GM12873 (cell line): ENCODE measurements at regions not wholly inside any gene's neighbourhood (a gene's known extent, or its start where the extent isn't known, plus 50 kb on each side); places are given as distances from the start of the nearest gene placed in this dataset.

Experiments
- CTCF ChIP-seq: IDR thresholded peaks from 2 replicates; pipeline ENCODE4 v1.5.1; 2012; ENCODE audit warnings: low read depth, mild to moderate bottlenecking, moderate library complexity, low read length, control low read depth; ENCODE audit not compliant: insufficient read depth; ENCODE audit errors: missing control alignments

GRCh38 chrX:39220952-39221351 is 419.7 kb downstream of the MID1IP1 start:
- no peak for TF ChIP-seq CTCF

DNA sequence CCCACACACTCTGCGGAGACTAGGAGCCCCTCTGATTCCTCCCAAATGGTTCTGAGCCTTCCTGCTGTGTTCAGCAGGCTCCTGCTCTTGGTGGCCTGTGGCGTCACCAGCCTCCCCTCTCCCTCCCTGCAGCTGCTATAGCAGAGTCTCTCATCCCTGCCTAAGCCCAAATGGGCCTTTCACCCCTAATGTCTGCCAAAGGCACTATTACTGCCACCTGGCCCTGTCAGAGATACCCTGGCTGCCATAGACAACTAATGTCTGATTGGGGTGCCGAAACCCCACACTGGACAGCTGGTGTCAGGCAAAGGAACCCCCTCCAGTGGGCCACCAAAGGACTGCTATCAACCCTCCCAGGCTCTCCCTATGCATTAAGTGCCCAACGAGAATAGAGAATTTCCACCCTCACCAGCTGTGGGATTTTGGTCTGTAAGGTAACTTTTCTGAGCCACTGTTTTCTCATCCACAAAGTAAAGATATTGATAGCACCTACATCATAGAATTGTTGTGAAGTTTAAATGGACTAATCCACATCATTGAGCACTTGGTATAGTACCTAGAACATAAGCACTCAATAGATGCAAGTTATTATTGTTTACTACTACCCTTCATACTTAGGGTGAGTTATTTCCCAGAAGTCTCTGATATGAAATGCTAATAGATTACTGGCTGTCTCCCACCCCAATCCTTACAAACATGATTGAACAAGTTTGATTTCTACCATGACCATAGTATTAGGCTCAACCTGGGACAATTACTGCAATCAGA is 421.3 kb downstream of the MID1IP1 start:
- no peak for TF ChIP-seq CTCF

DNA sequence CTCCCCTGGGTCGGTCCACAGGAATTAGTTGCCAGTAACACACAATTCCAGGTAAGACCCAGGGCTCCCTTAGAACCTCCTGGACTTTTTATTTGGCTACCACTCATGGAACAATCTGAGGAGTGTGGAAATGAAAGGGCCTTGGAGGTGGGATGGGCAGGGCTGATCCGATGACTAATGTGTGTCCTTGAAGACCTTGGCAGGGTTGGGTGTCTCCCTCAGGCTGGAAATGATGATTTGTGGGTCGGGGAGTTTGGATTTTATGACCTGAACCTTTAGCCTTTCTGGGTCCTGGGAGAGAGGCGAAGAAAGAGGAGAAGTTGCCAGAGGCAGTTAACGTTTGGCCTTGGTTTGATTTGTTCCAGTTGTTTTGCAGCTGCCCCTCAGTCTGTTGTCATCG is 425.0 kb downstream of the MID1IP1 start:
- TF ChIP-seq CTCF, result no peak

DNA sequence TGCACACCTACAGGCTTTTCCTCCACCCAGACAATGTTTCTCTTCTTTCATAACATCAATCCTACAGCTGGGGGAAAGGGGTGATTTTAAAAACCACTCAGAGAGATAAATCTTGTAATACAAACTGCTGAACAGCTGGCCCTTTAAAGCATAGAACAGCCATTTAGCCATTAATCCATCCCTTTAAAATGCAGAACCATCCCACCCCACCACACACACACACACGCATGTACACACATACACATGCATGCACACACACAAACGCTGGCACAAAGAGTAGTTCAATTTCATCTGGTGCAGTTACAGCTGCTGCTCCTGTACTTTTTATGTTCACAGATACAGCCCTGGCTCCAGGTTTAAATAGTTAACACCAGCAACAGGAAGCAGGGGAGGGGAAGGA is 426.1 kb downstream of the MID1IP1 start:
- TF ChIP-seq CTCF, result no peak

DNA sequence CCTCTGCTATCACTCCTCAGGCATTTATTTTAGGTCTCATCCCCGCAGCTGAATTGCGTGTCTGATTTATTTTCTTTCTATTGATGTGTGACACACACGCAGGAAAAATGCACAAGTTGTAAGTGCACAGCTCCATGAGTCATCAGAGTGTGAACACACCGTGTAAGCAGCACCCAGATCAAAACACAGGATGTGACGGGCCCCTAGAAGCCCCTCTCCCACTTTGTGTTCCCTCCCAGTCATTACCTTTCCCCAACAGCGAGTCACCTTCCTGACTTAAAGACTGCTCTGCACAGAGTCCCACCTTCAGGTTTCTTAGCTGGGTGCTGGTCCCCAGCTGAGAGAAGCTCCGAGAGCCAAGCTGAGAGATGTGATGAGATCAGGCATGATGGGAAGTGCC is 436.7 kb downstream of the MID1IP1 start:
- no peak for TF ChIP-seq CTCF

- TF ChIP-seq CTCF, result peak; percentile 67
Measured at GRCh38 chrX:39242187-39242586, 440.9 kb downstream of the MID1IP1 start.

DNA sequence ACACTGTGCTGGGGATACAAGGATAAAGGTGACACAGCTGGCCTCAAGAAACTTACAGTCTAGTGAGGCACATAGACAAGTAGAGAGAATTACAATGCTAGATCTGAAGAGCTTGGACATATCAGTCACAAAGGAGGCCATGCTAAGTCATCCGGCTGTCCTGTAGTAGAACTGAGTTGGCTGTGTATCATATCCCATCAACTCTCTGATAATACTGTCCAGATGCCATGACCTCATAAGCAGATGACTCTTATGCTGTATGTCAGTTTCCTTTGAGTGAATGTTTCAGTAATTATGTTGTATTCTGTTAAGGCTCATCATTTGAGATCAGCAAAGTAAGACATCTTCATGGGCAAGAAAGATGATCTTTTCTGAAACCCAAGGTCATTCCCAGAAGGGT is 442.9 kb downstream of the MID1IP1 start:
- no peak for TF ChIP-seq CTCF

DNA sequence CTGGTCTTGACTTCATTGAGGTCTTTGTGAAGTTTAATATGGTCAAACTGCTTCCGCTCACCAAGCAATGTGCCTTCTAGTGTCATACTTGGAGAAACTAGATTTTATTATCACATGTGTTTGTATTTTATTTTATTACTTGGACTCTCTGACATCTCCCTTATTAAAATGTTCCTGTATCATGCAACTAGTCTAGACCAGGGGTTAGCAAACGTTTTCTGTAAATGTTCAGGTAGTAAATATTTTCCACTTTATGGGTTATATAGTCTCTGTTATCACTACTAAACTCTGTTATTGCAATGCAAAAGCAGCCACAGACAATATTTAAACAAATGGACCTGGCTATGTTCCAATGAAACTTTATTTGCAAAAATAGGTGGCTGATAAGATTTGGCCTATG is 443.8 kb downstream of the MID1IP1 start:
- no peak for TF ChIP-seq CTCF
